Lower leg skin (tissue), 3 donors: ENCODE measurements at regions not wholly inside any gene's neighbourhood (a gene's known extent, or its start where the extent isn't known, plus 50 kb on each side); places are given as distances from the start of the nearest gene placed in this dataset.

ENCODE experiments used
- POLR2A ChIP-seq, 2 donors: fragments of 450-650 bp; IDR thresholded peaks; one replicate each; pipeline ENCODE4 v1.6.1; 2016 to 2017; ENCODE audit warnings: antibody characterized with exemption in 2 of 2, mild to moderate bottlenecking in 1 of 2, moderate library complexity in 1 of 2
- TF ChIP-seq, protein P1 (sequence below), 3 donors: fragments of 450-650 bp; IDR thresholded peaks; one replicate each; pipeline ENCODE4 v1.5.1; 2016; ENCODE audit warnings: antibody characterized with exemption in 3 of 3, mild to moderate bottlenecking in 3 of 3, moderate library complexity in 2 of 3

- TF ChIP-seq, protein P1, sequence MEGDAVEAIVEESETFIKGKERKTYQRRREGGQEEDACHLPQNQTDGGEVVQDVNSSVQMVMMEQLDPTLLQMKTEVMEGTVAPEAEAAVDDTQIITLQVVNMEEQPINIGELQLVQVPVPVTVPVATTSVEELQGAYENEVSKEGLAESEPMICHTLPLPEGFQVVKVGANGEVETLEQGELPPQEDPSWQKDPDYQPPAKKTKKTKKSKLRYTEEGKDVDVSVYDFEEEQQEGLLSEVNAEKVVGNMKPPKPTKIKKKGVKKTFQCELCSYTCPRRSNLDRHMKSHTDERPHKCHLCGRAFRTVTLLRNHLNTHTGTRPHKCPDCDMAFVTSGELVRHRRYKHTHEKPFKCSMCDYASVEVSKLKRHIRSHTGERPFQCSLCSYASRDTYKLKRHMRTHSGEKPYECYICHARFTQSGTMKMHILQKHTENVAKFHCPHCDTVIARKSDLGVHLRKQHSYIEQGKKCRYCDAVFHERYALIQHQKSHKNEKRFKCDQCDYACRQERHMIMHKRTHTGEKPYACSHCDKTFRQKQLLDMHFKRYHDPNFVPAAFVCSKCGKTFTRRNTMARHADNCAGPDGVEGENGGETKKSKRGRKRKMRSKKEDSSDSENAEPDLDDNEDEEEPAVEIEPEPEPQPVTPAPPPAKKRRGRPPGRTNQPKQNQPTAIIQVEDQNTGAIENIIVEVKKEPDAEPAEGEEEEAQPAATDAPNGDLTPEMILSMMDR (IDR thresholded peaks at IDR 0.05): no peak
- no peak for TF ChIP-seq POLR2A (IDR thresholded peaks at IDR 0.05)
Measured at GRCh38 chr9:108386032-108386431, 469.8 kb downstream of the ACTL7B start.
